Neural cell (in vitro differentiated cells): ENCODE measurements at regions not wholly inside any gene's neighbourhood (a gene's known extent, or its start where the extent isn't known, plus 50 kb on each side); places are given as distances from the start of the nearest gene placed in this dataset.

Experiments used
- H2AFZ ChIP-seq: fragments of 200-600, 300-800 bp; sonication (generic), shearing (Covaris generic); 2 replicates; pipeline ENCODE4 v1.6.0; 2014; ENCODE audit warnings: low read depth, mild to moderate bottlenecking, antibody characterized with exemption, low read length, moderate library complexity
- H3F3A ChIP-seq: fragments of 200-600 bp; shearing (Covaris generic); 2 replicates; pipeline ENCODE4 v1.6.1; 2016; ENCODE audit warnings: mild to moderate bottlenecking, moderate library complexity, mixed read lengths, antibody characterized with exemption, low read length; ENCODE audit not compliant: insufficient read depth, poor library complexity, severe bottlenecking
- H3K27ac ChIP-seq: fragments of 200-600, 300-800 bp; sonication (generic), shearing (Covaris generic); 2 replicates; pipeline ENCODE4 v1.5.1; 2014; ENCODE audit warnings: mild to moderate bottlenecking, low read length, moderate library complexity
- H3K27me3 ChIP-seq: fragments of 300-800, 200-600 bp; sonication (generic), shearing (Covaris generic); 2 replicates; pipeline ENCODE4 v1.6.0; 2014; ENCODE audit warnings: mild to moderate bottlenecking, low read depth, low read length, moderate library complexity; ENCODE audit not compliant: insufficient read depth
- H3K36me3 ChIP-seq: fragments of 300-800, 200-600 bp; sonication (generic), shearing (Covaris generic); 2 replicates; pipeline ENCODE4 v1.5.1; 2014; ENCODE audit warnings: mild to moderate bottlenecking, antibody characterized with exemption, low read length, moderate library complexity; ENCODE audit not compliant: insufficient read depth
- H3K4me2 ChIP-seq: fragments of 300-800, 200-600 bp; sonication (generic), shearing (Covaris generic); 2 replicates; pipeline ENCODE4 v1.6.0; 2014; ENCODE audit warnings: mild to moderate bottlenecking, low read length
- H3K4me3 ChIP-seq: fragments of 300-800, 200-600 bp; sonication (generic), shearing (Covaris generic); 2 replicates; pipeline ENCODE4 v1.5.1; 2014; ENCODE audit warnings: mild to moderate bottlenecking, low read length, moderate library complexity
- H3K79me2 ChIP-seq: fragments of 200-600 bp; shearing (Covaris generic); replicated peaks from 2 replicates; pipeline ENCODE4 v1.6.0; 2014; ENCODE audit warnings: mild to moderate bottlenecking, low read length, moderate library complexity; ENCODE audit not compliant: insufficient read depth
- H3K9ac ChIP-seq: fragments of 300-800, 200-600 bp; sonication (generic), shearing (Covaris generic); 2 replicates; pipeline ENCODE4 v1.6.1; 2016; ENCODE audit warnings: mild to moderate bottlenecking, low read length, mixed read lengths
- H3K9me2 ChIP-seq: fragments of 200-600 bp; shearing (Covaris generic); 2 replicates; pipeline ENCODE4 v1.6.1; 2016; ENCODE audit warnings: mild to moderate bottlenecking, low read length, mixed read lengths; ENCODE audit not compliant: insufficient read depth
- H3K9me3 ChIP-seq: fragments of 200-600, 300-800 bp; sonication (generic), shearing (Covaris generic); 2 replicates; pipeline ENCODE4 v1.6.1; 2016; ENCODE audit warnings: mild to moderate bottlenecking, mixed run types, low read length, moderate library complexity, mixed read lengths
- H4K20me1 ChIP-seq: fragments of 200-600 bp; shearing (Covaris generic); 2 replicates; pipeline ENCODE4 v1.6.1; 2016; ENCODE audit warnings: mild to moderate bottlenecking, mixed run types; ENCODE audit not compliant: insufficient read depth
- CTCF ChIP-seq: fragments of 450-650 bp; IDR thresholded peaks from 2 replicates; pipeline ENCODE4 v1.5.1; 2014; ENCODE audit warnings: antibody characterized with exemption, mild to moderate bottlenecking, moderate library complexity; ENCODE audit not compliant: poor library complexity, severe bottlenecking
- EP300 ChIP-seq: fragments of 450-650 bp; conservative IDR thresholded peaks from 2 replicates; pipeline ENCODE4 v1.6.1; 2014; ENCODE audit warnings: antibody characterized with exemption, mild to moderate bottlenecking, moderate library complexity; ENCODE audit not compliant: poor library complexity, severe bottlenecking
- EZH2 ChIP-seq: fragments of 200-600, 300-800 bp; shearing (Covaris generic), sonication (generic); IDR thresholded peaks from 2 replicates; pipeline ENCODE4 v1.6.1; 2014; ENCODE audit warnings: antibody characterized with exemption, low read length, borderline replicate concordance, mild to moderate bottlenecking; ENCODE audit not compliant: insufficient read depth, poor library complexity, severe bottlenecking
- MXI1 ChIP-seq: fragments of 450-650 bp; conservative IDR thresholded peaks from 2 replicates; pipeline ENCODE4 v1.6.1; 2014; ENCODE audit warnings: antibody characterized with exemption, mild to moderate bottlenecking; ENCODE audit not compliant: poor library complexity, severe bottlenecking
- POLR2AphosphoS5 ChIP-seq: IDR thresholded peaks from 2 replicates; pipeline ENCODE4 v1.6.1; 2012
- RAD21 ChIP-seq: fragments of 450-650 bp; conservative IDR thresholded peaks from 2 replicates; pipeline ENCODE4 v1.6.1; 2014; ENCODE audit warnings: antibody characterized with exemption, mild to moderate bottlenecking, moderate library complexity
- REST ChIP-seq: IDR thresholded peaks from 2 replicates; pipeline ENCODE4 v1.6.1; 2012; ENCODE audit warnings: borderline replicate concordance
- SMC3 ChIP-seq: fragments of 450-650 bp; conservative IDR thresholded peaks from 2 replicates; pipeline ENCODE4 v1.6.1; 2014; ENCODE audit warnings: antibody characterized with exemption, mild to moderate bottlenecking, moderate library complexity; ENCODE audit not compliant: poor library complexity
- TAF1 ChIP-seq: IDR thresholded peaks from 2 replicates; pipeline ENCODE4 v1.6.1; 2012; ENCODE audit warnings: low read depth

- no peaks in the 10 kb centered on the region for H3K27me3 ChIP-seq
- no peaks in the 10 kb centered on the region for H3K9me3 ChIP-seq
- TF ChIP-seq SMC3, result no peak
- TF ChIP-seq EZH2, result no peak
- no peak for TF ChIP-seq EP300
- no peak for TF ChIP-seq POLR2AphosphoS5
- no peak for TF ChIP-seq CTCF
- TF ChIP-seq REST, result no peak
- TF ChIP-seq RAD21, result no peak
- TF ChIP-seq TAF1, result no peak
- TF ChIP-seq MXI1, result no peak
- no peaks in the 10 kb centered on the region for H4K20me1 ChIP-seq
- H3K79me2 ChIP-seq, result no peaks in the 10 kb centered on the region
- H2AFZ ChIP-seq, result no peak overlapping the region
- no peaks in the 10 kb centered on the region for H3F3A ChIP-seq
- H3K27ac ChIP-seq, result no peak overlapping the region
- H3K9me2 ChIP-seq, result no peaks in the 10 kb centered on the region
- no peaks in the 10 kb centered on the region for H3K36me3 ChIP-seq
- H3K4me2 ChIP-seq, result no peak overlapping the region
- H3K4me3 ChIP-seq, result no peak overlapping the region
- no peak overlapping the region for H3K9ac ChIP-seq
Measured at GRCh38 chr5:17150531-17150930, 66.9 kb upstream of the BASP1 start.

- Histone ChIP-seq H3K27ac (no peak overlapping the region), H4K20me1 (no peaks in the 10 kb centered on the region), H3K9me3 (no peaks in the 10 kb centered on the region), H3K79me2 (no peaks in the 10 kb centered on the region), H3K9ac (no peak overlapping the region), H3K4me2 (no peak overlapping the region), H3K27me3 (no peaks in the 10 kb centered on the region), H2AFZ (no peak overlapping the region), H3K9me2 (no peaks in the 10 kb centered on the region), H3K36me3 (no peaks in the 10 kb centered on the region), H3K4me3 (no peak overlapping the region), H3F3A (no peaks in the 10 kb centered on the region)
- TF ChIP-seq SMC3 (no peak), TAF1 (no peak), REST (no peak), RAD21 (no peak), EZH2 (no peak), CTCF (no peak), MXI1 (no peak), EP300 (no peak), POLR2AphosphoS5 (no peak)
Measured at GRCh38 chr5:17151686-17152085, 65.7 kb upstream of the BASP1 start.
